Aorta (tissue), 5 donors: ENCODE measurements at regions not wholly inside any gene's neighbourhood (a gene's known extent, or its start where the extent isn't known, plus 50 kb on each side); places are given as distances from the start of the nearest gene placed in this dataset.

Experiments used
- ATAC-seq: fragments of 200-7000 bp; cut with Tn5 transposase; one replicate; pipeline ENCODE4 v1.9.1; 2022; ENCODE audit warnings: moderate library complexity; ENCODE audit not compliant: low FRiP score
- DNase-seq, 2 donors: peaks; one replicate each; pipeline ENCODE4 v3.0.0-alpha.2; 2020
- H3K27ac ChIP-seq, 2 donors: one replicate each; pipeline ENCODE4 v1.5.1; 2013; ENCODE audit warnings: low read length in 2 of 2, mild to moderate bottlenecking in 2 of 2, moderate library complexity in 2 of 2, control low read depth in 1 of 2, inconsistent platforms in 1 of 2, low read depth in 1 of 2
- H3K27me3 ChIP-seq, 2 donors: one replicate each; pipeline ENCODE4 v1.6.1; 2013; ENCODE audit warnings: control low read depth in 1 of 2, low read length in 1 of 2, mild to moderate bottlenecking in 1 of 2, moderate library complexity in 1 of 2; ENCODE audit not compliant: insufficient read depth in 2 of 2, control insufficient read depth in 1 of 2
- H3K36me3 ChIP-seq, 2 donors: one replicate each; pipeline ENCODE4 v1.6.1; 2013; ENCODE audit warnings: control low read depth in 1 of 2, low read length in 1 of 2, mild to moderate bottlenecking in 1 of 2; ENCODE audit not compliant: insufficient read depth in 2 of 2, control insufficient read depth in 1 of 2
- H3K4me1 ChIP-seq, 2 donors: one replicate each; pipeline ENCODE4 v1.6.1; 2013; ENCODE audit warnings: low read length in 2 of 2, control low read depth in 1 of 2, mild to moderate bottlenecking in 1 of 2, moderate library complexity in 1 of 2; ENCODE audit not compliant: insufficient read depth in 2 of 2, control insufficient read depth in 1 of 2
- H3K4me3 ChIP-seq, 2 donors: one replicate each; pipeline ENCODE4 v1.5.1; 2013; ENCODE audit warnings: low read length in 2 of 2, control low read depth in 1 of 2, mild to moderate bottlenecking in 1 of 2
- H3K9me3 ChIP-seq: one replicate; pipeline ENCODE4 v1.6.1; 2013; ENCODE audit warnings: mild to moderate bottlenecking, low read length; ENCODE audit not compliant: control insufficient read depth
- WGBS, 2 donors: extraction: QIAGEN DNeasy Blood & Tissue Kit; methylation state at CpG; one replicate each; pipeline ENCODE4 v1.1.7; 2013; 5-methylcytosine and 5-hydroxymethylcytosine counted together
- intact Hi-C, 2 donors: fragments of 100-400 bp; cut with DNase I; formaldehyde crosslinking; loops; one replicate each; pipeline versions ENCODE4 v1.14.2 to v1.15.0; 2022
- donor health status: healthy with polysubstance abuse.
- donor health status: Bipolar disorder and iron deficiency.
- donor health status: DM: no; HTN: no; CAD: no.
- donor health status: DM: no; HTN: no; CAD: no.
- donor health status: DM: yes; HTN: yes; CAD: no.

DNA sequence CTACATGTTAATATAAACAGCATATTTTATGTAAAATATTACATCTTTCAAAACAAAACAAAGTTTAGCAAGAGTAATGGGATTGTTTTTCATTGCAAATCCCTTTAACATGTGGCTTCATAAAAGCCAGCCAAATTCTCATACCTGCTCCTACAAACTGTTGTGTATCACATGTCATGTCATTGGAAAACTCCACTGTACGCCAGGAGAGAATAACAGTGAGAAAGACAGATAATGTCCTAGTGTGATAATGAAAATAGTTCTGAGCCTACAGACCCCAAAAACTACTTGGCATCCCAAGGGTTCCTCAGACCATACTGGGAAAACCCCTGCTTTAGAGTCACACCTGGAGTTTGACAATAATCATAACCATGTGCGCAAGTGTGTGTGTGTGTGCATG is 182.7 kb upstream of the HNRNPA3 start:
- intact Hi-C loops: no loop called here
- H3K4me3 ChIP-seq: no peak overlapping the region
- H3K9me3 ChIP-seq: no peaks in the 10 kb centered on the region
- no peaks in the 10 kb centered on the region for H3K36me3 ChIP-seq
- H3K4me1 ChIP-seq: no peaks in the 10 kb centered on the region
- no peak for DNase-seq
- WGBS, 2 donors: 84 to 85% methylated on average over 2 of the region's 2 CpGs
- no peaks in the 10 kb centered on the region for H3K27me3 ChIP-seq
- ATAC-seq: no peak
- no peak overlapping the region for H3K27ac ChIP-seq

DNA sequence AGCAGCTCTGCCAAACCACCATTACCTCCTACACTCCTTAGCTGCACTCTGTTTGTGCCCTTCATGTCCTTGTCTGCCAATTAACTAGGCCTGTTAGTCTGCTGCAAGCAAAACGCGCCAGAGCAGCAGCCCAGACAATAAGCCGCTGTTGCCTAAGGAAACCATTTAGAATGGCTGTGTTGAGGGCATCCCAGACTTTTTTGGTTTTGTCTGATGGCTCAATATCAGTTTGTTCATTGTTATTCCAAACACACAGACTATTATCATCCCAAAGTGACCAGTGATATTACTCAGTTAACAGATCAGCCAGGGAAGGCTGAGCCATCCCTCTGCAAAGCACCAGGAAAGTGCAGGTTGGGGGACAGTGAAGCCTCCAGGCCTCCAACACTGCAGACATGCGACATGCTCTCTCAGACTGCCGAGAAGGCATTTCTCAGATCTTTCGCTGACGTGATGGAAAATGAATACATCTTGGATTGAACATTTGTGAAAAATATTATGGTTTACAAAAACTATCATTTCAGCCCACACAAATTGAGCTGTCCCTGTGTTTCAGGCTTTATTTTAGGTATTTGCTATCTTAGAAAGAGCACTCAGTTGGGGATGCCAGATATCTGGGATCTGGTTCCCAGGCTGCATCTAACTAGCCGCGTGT is 182.0 kb upstream of the HNRNPA3 start:
- H3K27ac ChIP-seq: no peak overlapping the region
- no peaks in the 10 kb centered on the region for H3K4me1 ChIP-seq
- WGBS, 2 donors: 72 to 78% methylated on average over 9 of the region's 9 CpGs
- peaks cover 0 to 2% of the 10 kb centered on the region in 2 donors for H3K27me3 ChIP-seq
- DNase-seq (no peak), ATAC-seq (no peak)
- intact Hi-C loops: no loop called here
- no peak overlapping the region for H3K4me3 ChIP-seq
- no peaks in the 10 kb centered on the region for H3K36me3 ChIP-seq
- H3K9me3 ChIP-seq: no peaks in the 10 kb centered on the region

DNA sequence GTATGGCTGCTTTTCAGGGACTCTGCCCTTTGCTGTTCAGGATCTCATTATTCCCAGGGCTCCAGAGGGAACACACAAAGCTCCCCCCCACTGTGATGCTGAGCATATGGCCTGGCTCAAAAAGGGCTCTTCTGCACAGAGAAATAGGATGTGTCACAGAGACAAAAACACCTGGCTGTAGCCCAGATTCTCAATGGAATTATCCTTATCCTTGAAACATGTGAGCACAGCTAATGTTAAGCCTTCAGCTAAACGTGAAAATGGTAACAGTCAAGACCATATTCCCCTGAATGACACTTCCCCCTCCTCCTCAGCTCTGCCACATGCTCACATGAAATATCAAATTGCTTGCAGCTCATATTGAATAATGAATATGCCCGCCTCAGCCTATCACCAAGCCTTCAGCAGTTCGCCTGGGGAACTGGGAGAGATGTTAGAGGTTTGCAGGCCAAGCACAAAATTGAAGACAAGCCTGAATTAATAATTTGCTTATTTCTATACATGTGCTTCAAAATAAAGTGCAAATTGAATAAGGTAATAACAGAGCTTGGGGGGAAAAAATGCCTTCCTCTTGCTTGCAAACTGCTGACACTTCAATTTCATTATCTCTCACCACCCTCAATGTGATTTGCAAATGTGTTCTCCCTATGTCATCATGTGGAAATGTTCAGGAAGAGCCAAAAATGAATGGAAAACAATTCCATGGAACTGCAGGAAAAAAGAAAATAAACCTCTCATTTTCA is 181.0 kb upstream of the HNRNPA3 start:
- no peaks in the 10 kb centered on the region for H3K4me1 ChIP-seq
- H3K36me3 ChIP-seq: no peaks in the 10 kb centered on the region
- intact Hi-C loops: no loop called here
- no peak for ATAC-seq
- whole genome bisulfite sequencing, 2 donors: 28 to 35% methylated on average over 3 of the region's 3 CpGs
- H3K27ac ChIP-seq: no peak overlapping the region
- DNase-seq: no peak
- H3K4me3 ChIP-seq: no peak overlapping the region
- no peaks in the 10 kb centered on the region for H3K9me3 ChIP-seq
- H3K27me3 ChIP-seq: peaks cover 0 to 2% of the 10 kb centered on the region in 2 donors

DNA sequence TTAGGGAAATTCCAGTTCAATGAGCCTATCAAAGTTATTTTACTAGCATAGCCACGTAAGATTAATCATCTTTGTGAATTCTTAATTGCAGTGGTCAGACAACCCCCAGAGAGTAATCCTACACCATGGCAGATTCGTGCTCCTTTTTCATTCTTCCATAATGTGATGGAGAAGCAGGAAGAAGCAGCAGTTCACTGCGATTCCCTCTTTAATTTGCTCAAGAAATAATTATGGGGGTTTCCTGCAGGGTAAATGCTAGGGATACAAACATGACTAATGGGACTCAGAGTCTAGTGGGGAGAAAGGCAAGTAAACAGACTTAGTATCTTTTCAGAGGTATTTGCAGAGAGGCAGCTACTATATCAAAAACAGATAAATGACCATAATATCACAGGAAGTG is 175.8 kb upstream of the HNRNPA3 start:
- peaks cover 0 to 2% of the 10 kb centered on the region in 2 donors for H3K27me3 ChIP-seq
- H3K27ac ChIP-seq: no peak overlapping the region
- DNase-seq (no peak), ATAC-seq (no peak)
- intact Hi-C loops: no loop called here
- WGBS, 2 donors: 29 to 40% methylated on average over 3 of the region's 3 CpGs
- no peaks in the 10 kb centered on the region for H3K9me3 ChIP-seq
- H3K4me3 ChIP-seq: no peak overlapping the region
- H3K4me1 ChIP-seq: no peaks in the 10 kb centered on the region
- no peaks in the 10 kb centered on the region for H3K36me3 ChIP-seq

DNA sequence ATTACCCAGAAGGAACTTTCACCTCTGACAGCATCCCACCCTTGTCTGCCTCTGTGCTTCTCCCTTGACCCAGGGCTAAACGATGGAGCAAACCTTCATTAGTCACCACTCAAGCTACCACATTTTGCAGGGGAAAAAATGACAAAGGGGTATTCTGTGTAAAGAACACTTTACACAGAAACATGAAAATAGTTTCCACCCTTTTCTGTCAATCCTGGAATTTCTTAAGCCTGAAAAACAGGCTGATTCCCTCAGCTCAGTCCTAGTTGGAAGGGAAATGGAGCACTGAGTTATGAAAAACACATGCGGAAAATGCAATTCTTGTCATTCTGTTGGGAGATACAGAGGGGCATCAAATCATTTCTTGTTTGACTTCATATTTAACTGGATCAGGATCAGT is 175.0 kb upstream of the HNRNPA3 start:
- DNase-seq (no peak), ATAC-seq (no peak)
- Histone ChIP-seq H3K4me1 (no peaks in the 10 kb centered on the region), H3K27me3 (peaks cover 0 to 2% of the 10 kb centered on the region in 2 donors), H3K4me3 (no peak overlapping the region), H3K9me3 (no peaks in the 10 kb centered on the region), H3K27ac (no peak overlapping the region), H3K36me3 (no peaks in the 10 kb centered on the region)
- intact Hi-C loops: no loop called here
- 39 to 50% methylated on average over 2 of the region's 2 CpGs for WGBS, 2 donors

DNA sequence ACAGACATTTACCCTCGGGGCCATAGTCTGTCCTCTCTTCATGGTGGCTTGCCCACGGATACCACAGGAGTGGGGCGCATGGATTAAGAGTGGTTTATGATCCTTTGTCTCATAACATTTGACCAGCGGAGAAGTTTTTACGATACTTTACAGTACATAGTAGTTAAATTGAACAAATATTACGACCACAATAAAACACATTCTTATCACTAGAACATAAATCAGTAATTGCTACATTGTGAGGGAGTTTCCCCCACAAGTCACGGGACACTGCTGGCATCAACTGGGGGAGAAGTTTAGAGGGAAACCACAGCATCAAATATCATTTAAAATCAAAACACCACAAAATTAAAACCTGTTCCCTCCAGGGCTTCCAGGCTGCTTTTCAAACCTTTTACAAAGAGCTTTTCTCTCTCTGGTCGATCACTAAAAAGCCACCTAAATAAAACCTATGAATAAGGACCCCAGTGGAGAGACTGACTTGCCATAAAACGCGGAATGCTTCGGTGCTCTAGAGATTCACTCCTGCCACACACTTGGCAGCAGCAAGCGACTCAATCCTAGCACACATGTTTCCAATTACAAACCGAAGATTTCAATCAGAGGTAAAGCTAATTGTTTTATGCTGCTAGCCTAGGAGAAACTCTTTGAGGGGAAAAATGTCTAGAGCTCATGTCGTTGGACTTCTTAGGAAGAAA is 173.7 kb upstream of the HNRNPA3 start:
- 33 to 38% methylated on average over 14 of the region's 14 CpGs for WGBS, 2 donors
- ATAC-seq (no peak), DNase-seq (no peak)
- Histone ChIP-seq H3K4me3 (no peak overlapping the region), H3K9me3 (no peaks in the 10 kb centered on the region), H3K4me1 (no peaks in the 10 kb centered on the region), H3K36me3 (no peaks in the 10 kb centered on the region), H3K27ac (no peak overlapping the region), H3K27me3 (peaks cover 0 to 2% of the 10 kb centered on the region in 2 donors)
- intact Hi-C loops: no loop called here

DNA sequence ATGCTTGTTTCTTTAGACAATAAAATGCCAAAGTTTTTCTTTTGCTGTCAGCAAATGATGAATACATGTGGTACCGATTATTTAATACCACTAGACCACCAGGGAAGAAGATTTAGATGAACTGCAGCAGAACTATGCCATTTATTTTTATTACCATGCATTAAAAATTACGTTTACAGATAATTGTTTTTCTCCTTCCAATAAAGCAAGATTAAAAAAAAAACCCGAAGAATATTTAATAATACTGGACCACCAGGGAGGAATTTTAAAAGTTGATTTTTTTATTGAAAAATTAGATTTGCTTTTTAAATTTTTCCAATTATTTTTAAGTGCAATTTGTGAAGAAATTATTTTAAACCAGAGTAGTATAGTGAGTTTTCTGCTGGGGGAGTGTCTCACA is 170.3 kb upstream of the HNRNPA3 start:
- H3K36me3 ChIP-seq: no peaks in the 10 kb centered on the region
- no peak overlapping the region for H3K27ac ChIP-seq
- DNase-seq: no peak
- peaks cover 0 to 1% of the 10 kb centered on the region in 2 donors for H3K27me3 ChIP-seq
- H3K4me1 ChIP-seq: no peaks in the 10 kb centered on the region
- 45 to 60% methylated on average over 3 of the region's 3 CpGs for WGBS, 2 donors
- no peak overlapping the region for H3K4me3 ChIP-seq
- no peak for ATAC-seq
- H3K9me3 ChIP-seq: no peaks in the 10 kb centered on the region
- intact Hi-C loops: no loop called here

DNA sequence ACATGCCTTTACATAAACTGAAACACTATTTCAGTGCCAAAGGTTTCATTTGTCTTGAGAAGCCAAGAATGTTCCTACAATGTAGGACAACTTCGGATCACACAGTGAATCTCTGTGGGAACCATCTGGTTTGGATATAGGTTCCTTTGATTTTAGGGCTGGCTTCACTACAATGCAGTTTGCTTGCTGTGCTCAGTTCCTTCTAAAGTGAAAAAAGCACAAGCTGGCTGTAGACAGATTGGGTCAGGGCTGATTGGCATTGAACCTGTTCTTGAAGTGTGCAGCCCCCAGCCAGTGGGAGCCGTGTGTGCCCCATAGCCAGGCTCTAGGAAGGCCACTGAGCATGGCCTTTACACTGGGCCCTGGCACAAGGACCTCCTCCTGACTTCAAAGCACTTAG is 167.9 kb upstream of the HNRNPA3 start:
- peaks cover 0 to 1% of the 10 kb centered on the region in 2 donors for H3K27me3 ChIP-seq
- no peak overlapping the region for H3K27ac ChIP-seq
- 27 to 41% methylated on average over 2 of the region's 2 CpGs for WGBS, 2 donors
- DNase-seq (no peak), ATAC-seq (no peak)
- no peaks in the 10 kb centered on the region for H3K4me1 ChIP-seq
- intact Hi-C loops: no loop called here
- no peaks in the 10 kb centered on the region for H3K9me3 ChIP-seq
- H3K4me3 ChIP-seq: no peak overlapping the region
- H3K36me3 ChIP-seq: no peaks in the 10 kb centered on the region

DNA sequence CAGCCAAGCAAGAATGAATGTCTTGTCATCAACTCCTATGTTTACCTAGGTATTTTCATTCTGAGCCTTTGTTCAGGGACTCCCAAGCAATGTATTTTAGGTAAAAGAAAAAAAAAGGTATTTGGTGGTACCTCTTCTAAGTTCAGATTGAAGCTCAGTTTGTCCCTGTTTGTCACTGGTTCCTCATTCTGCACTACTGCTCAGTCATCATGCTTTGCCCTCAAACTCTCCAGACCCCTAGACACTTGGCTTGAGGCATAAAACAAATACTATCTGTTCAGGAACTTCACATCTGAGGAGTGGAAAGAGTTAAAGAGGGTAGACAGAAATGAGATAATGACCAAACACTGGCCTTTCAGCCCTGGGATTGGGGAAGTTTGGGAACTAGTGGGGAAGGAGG is 163.6 kb upstream of the HNRNPA3 start:
- Histone ChIP-seq H3K36me3 (no peaks in the 10 kb centered on the region), H3K27me3 (peaks cover 0 to 1% of the 10 kb centered on the region in 2 donors), H3K4me1 (no peaks in the 10 kb centered on the region), H3K4me3 (no peak overlapping the region), H3K9me3 (no peaks in the 10 kb centered on the region), H3K27ac (no peak overlapping the region)
- DNase-seq (no peak), ATAC-seq (no peak)
- intact Hi-C loops: no loop called here
